WERI-Rb-1 (cell line): ENCODE measurements at regions not wholly inside any gene's neighbourhood (a gene's known extent, or its start where the extent isn't known, plus 50 kb on each side); places are given as distances from the start of the nearest gene placed in this dataset.

ENCODE experiments used
- DNase-seq: peaks from one replicate; pipeline ENCODE4 v3.0.0-alpha.2; 2020
- H3K27ac ChIP-seq: fragments of 250-450 bp; sonication (Bioruptor Pico); 2 replicates; pipeline ENCODE4 v1.5.1; 2020; ENCODE audit warnings: mild to moderate bottlenecking, moderate library complexity
- H3K27me3 ChIP-seq: fragments of 250-450 bp; sonication (Bioruptor Pico); 2 replicates; pipeline ENCODE4 v1.5.1; 2021; ENCODE audit warnings: mild to moderate bottlenecking, low read depth, moderate library complexity; ENCODE audit not compliant: insufficient read depth, severe bottlenecking
- H3K36me3 ChIP-seq: fragments of 250-450 bp; sonication (Bioruptor Pico); 2 replicates; pipeline ENCODE4 v1.5.1; 2020; ENCODE audit warnings: mild to moderate bottlenecking, moderate library complexity
- H3K4me3 ChIP-seq: 2 replicates; pipeline ENCODE4 v1.5.1; 2011; ENCODE audit warnings: low read depth, mild to moderate bottlenecking, control low read depth, low read length
- H3K9me3 ChIP-seq: fragments of 250-450 bp; sonication (Bioruptor Pico); 2 replicates; pipeline ENCODE4 v1.5.1; 2021; ENCODE audit warnings: mild to moderate bottlenecking, moderate library complexity; ENCODE audit not compliant: severe bottlenecking
- TF ChIP-seq, protein P1 (sequence below): IDR thresholded peaks from 2 replicates; pipeline ENCODE4 v1.5.1; 2011; ENCODE audit warnings: low read depth, mild to moderate bottlenecking, control low read depth, inconsistent platforms, low read length

DNA sequence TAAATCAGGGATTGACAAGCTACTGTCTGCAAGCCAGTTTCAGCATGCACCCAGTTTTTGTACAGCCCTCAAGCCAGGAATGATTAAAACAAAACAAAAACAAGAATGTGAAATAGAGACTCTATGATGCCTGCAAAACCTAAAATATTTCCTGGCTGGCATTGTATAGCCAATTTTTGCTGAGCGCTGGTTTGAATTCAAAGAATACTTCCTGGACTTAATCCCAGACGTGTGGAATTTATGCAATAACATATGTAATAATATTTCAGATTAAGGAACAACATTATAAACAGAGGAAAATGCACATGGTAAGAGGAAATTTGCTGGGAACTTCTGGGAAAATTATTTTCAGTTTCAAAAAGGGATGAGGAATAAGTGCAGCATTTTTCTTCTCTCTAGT is 148.1 kb upstream of the RPRM start:
- H3K4me3 ChIP-seq: no peak overlapping the region
- no peak overlapping the region for H3K27ac ChIP-seq
- peaks cover 2% of the 10 kb centered on the region for H3K9me3 ChIP-seq
- no peaks in the 10 kb centered on the region for H3K27me3 ChIP-seq
- no peak for DNase-seq
- no peaks in the 10 kb centered on the region for H3K36me3 ChIP-seq
- TF ChIP-seq, protein P1, sequence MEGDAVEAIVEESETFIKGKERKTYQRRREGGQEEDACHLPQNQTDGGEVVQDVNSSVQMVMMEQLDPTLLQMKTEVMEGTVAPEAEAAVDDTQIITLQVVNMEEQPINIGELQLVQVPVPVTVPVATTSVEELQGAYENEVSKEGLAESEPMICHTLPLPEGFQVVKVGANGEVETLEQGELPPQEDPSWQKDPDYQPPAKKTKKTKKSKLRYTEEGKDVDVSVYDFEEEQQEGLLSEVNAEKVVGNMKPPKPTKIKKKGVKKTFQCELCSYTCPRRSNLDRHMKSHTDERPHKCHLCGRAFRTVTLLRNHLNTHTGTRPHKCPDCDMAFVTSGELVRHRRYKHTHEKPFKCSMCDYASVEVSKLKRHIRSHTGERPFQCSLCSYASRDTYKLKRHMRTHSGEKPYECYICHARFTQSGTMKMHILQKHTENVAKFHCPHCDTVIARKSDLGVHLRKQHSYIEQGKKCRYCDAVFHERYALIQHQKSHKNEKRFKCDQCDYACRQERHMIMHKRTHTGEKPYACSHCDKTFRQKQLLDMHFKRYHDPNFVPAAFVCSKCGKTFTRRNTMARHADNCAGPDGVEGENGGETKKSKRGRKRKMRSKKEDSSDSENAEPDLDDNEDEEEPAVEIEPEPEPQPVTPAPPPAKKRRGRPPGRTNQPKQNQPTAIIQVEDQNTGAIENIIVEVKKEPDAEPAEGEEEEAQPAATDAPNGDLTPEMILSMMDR: no peak

GRCh38 chr2:153635494-153635893 is 156.9 kb upstream of the RPRM start:
- DNase-seq: no peak
- Histone ChIP-seq H3K27me3 (no peaks in the 10 kb centered on the region), H3K4me3 (no peak overlapping the region), H3K9me3 (peaks cover 2% of the 10 kb centered on the region), H3K27ac (no peak overlapping the region), H3K36me3 (no peaks in the 10 kb centered on the region)
- TF ChIP-seq, protein P1: no peak

DNA sequence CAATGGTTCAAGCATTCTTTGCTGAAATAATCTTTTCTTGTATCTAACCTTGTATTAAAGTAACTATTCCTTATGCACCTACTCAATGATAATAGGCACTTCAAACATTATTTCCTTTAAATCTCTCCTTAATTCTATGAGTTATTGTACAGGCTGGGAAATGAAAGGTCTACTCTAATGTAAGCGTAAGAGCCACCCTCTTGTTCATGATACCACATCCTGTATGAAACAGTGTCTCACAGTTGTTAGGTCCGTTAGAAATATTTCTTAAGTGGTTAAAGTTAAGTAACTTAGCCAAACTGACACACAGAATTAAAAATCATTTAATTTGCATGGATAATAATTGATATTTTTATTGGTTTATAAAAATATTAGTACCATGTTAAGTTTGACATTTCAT is 162.5 kb upstream of the RPRM start:
- no peak for DNase-seq
- Histone ChIP-seq H3K4me3 (no peak overlapping the region), H3K36me3 (no peaks in the 10 kb centered on the region), H3K9me3 (no peaks in the 10 kb centered on the region), H3K27ac (no peak overlapping the region), H3K27me3 (no peaks in the 10 kb centered on the region)
- TF ChIP-seq, protein P1: no peak

DNA sequence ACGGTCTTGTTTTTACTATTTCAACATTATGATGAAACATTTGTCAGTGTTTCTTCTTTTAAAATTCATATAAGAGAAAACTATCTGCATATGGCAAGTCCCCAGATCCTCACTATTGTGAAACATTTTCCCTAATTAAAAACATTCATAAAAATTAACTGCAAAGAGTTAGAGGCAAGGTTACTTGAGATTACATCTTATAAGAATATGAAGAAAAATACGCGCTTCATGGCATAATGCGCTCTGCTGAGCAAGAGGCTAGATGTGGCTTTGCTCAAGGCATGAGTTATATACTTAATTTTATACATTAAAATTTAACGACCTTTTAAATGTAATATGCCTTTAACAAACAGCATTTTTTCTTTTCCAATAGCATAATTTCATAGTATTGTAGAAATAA is 166.4 kb upstream of the RPRM start:
- TF ChIP-seq, protein P1: no peak
- no peaks in the 10 kb centered on the region for H3K36me3 ChIP-seq
- DNase-seq: no peak

DNA sequence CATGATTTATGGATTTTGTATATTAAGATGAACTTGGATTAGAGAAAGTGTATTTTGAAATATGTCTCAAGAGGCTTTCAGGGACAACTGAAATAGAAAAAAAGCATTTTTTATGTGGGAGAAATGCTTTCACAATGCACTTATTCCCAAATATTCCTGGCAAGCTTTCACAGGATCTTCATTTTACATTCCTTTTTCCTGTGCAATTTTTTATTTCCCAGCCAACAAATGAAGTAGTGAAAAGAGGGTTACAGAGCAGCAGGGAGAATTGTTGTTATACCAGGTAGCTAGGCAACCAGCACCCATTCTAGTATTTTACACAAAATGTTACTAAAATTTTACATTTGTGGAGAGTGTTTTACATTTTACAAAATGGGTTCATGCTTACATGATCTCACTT is 167.0 kb upstream of the RPRM start:
- no peaks in the 10 kb centered on the region for H3K36me3 ChIP-seq
- TF ChIP-seq, protein P1: no peak
- no peaks in the 10 kb centered on the region for H3K27me3 ChIP-seq
- H3K27ac ChIP-seq: no peak overlapping the region
- H3K4me3 ChIP-seq: no peak overlapping the region
- no peak for DNase-seq
- H3K9me3 ChIP-seq: no peaks in the 10 kb centered on the region

More for the DNA sequence above, 166.4 kb upstream of the RPRM start:
- H3K4me3 ChIP-seq: no peak overlapping the region
- no peak overlapping the region for H3K27ac ChIP-seq
- H3K9me3 ChIP-seq: no peaks in the 10 kb centered on the region
- H3K27me3 ChIP-seq: no peaks in the 10 kb centered on the region

- no peak overlapping the region for H3K4me3 ChIP-seq
Measured at GRCh38 chr2:153657651-153658050, 179.1 kb upstream of the RPRM start.

More at GRCh38 chr2:153657651-153658050, 179.1 kb upstream of the RPRM start:
- no peak for DNase-seq
- TF ChIP-seq, protein P1: no peak
- no peak overlapping the region for H3K27ac ChIP-seq
- H3K27me3 ChIP-seq: no peaks in the 10 kb centered on the region
- no peaks in the 10 kb centered on the region for H3K36me3 ChIP-seq
- H3K9me3 ChIP-seq: no peaks in the 10 kb centered on the region
